Lower lobe of right lung (tissue), 2 donors: ENCODE measurements at regions not wholly inside any gene's neighbourhood (a gene's known extent, or its start where the extent isn't known, plus 50 kb on each side); places are given as distances from the start of the nearest gene placed in this dataset.

Experiments
- ATAC-seq, 2 donors: fragments of 200-7000 bp; cut with Tn5 transposase; one replicate each; pipeline ENCODE4 v1.9.1; 2020 to 2022; ENCODE audit warnings: mild to moderate bottlenecking in 2 of 2, moderate library complexity in 2 of 2
- DNase-seq: peaks from one replicate; pipeline ENCODE4 v3.0.0-alpha.2; 2020
- H3K27ac ChIP-seq: fragments of 200-600 bp; one replicate; pipeline ENCODE4 v1.8.0; 2022
- H3K27me3 ChIP-seq: fragments of 200-600 bp; one replicate; pipeline ENCODE4 v1.8.0; 2022; ENCODE audit warnings: low read depth
- H3K36me3 ChIP-seq: fragments of 200-600 bp; one replicate; pipeline ENCODE4 v1.8.0; 2022; ENCODE audit warnings: mild to moderate bottlenecking
- H3K4me1 ChIP-seq: fragments of 200-600 bp; one replicate; pipeline ENCODE4 v1.8.0; 2022
- H3K4me3 ChIP-seq: fragments of 200-600 bp; one replicate; pipeline ENCODE4 v1.8.0; 2022; ENCODE audit warnings: mild to moderate bottlenecking
- H3K9me3 ChIP-seq: fragments of 200-600 bp; one replicate; pipeline ENCODE4 v1.8.0; 2022
- intact Hi-C: fragments of 100-400 bp; cut with DNase I; formaldehyde crosslinking; loops from one replicate; pipeline ENCODE4 v1.11.0; 2022
- TF ChIP-seq, protein P1 (sequence below): fragments of 200-600 bp; IDR thresholded peaks from one replicate; pipeline ENCODE4 v1.8.0; 2022; ENCODE audit warnings: antibody characterized with exemption, mild to moderate bottlenecking
- donor health status: DM: no; HTN: yes; CAD: no; lungs with severe emphysema.

- Histone ChIP-seq H3K27me3 (no peaks in the 10 kb centered on the region), H3K4me1 (no peaks in the 10 kb centered on the region), H3K9me3 (no peaks in the 10 kb centered on the region), H3K36me3 (no peaks in the 10 kb centered on the region), H3K4me3 (no peak overlapping the region), H3K27ac (no peak overlapping the region)
- ATAC-seq, result no peak
- intact Hi-C loops, result no loop called here
- DNase-seq, result no peak
- TF ChIP-seq, protein P1, sequence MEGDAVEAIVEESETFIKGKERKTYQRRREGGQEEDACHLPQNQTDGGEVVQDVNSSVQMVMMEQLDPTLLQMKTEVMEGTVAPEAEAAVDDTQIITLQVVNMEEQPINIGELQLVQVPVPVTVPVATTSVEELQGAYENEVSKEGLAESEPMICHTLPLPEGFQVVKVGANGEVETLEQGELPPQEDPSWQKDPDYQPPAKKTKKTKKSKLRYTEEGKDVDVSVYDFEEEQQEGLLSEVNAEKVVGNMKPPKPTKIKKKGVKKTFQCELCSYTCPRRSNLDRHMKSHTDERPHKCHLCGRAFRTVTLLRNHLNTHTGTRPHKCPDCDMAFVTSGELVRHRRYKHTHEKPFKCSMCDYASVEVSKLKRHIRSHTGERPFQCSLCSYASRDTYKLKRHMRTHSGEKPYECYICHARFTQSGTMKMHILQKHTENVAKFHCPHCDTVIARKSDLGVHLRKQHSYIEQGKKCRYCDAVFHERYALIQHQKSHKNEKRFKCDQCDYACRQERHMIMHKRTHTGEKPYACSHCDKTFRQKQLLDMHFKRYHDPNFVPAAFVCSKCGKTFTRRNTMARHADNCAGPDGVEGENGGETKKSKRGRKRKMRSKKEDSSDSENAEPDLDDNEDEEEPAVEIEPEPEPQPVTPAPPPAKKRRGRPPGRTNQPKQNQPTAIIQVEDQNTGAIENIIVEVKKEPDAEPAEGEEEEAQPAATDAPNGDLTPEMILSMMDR, result no peak
These were observed 112.2 kb downstream of the KIF2B start for GRCh38 chr17:53934931-53935330.

- Histone ChIP-seq H3K27me3 (no peaks in the 10 kb centered on the region), H3K4me3 (no peak overlapping the region), H3K36me3 (no peaks in the 10 kb centered on the region), H3K27ac (no peak overlapping the region), H3K4me1 (no peaks in the 10 kb centered on the region), H3K9me3 (no peaks in the 10 kb centered on the region)
- DNase-seq (no peak), ATAC-seq (no peak)
- TF ChIP-seq, protein P1, result no peak
- intact Hi-C loops, result no loop called here
These were observed 118.5 kb downstream of the KIF2B start for GRCh38 chr17:53941231-53941630.

DNA sequence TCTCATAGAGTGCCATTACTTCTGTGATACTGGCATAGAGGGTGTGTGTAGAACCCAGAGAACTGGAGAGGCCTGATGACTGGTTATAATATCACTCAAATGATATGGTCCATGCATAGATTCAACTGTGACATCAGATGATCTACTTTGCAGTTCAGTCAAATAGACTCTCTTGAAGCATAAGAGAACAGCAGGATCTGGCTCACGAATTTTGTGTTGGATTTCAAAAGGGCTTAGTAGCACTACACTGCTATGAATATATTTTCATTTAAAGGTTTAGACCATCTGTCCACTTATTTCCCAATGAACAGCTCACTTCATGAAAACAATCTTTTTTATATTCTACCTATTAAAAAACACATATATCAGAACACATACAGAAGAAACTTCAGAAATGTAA, 119.7 kb downstream of the KIF2B start:
- TF ChIP-seq, protein P1, result no peak
- Histone ChIP-seq H3K9me3 (no peaks in the 10 kb centered on the region), H3K36me3 (no peaks in the 10 kb centered on the region), H3K4me1 (no peaks in the 10 kb centered on the region), H3K27me3 (no peaks in the 10 kb centered on the region), H3K4me3 (no peak overlapping the region), H3K27ac (no peak overlapping the region)
- DNase-seq, result no peak
- intact Hi-C loops, result no loop called here
- ATAC-seq, result no peak

GRCh38 chr17:53942898-53943297, 120.2 kb downstream of the KIF2B start:
- no peaks in the 10 kb centered on the region for H3K27me3 ChIP-seq
- H3K4me1 ChIP-seq, result no peaks in the 10 kb centered on the region
- H3K4me3 ChIP-seq, result no peak overlapping the region
- no peak for DNase-seq
- no peak overlapping the region for H3K27ac ChIP-seq
- intact Hi-C loops, result no loop called here
- H3K36me3 ChIP-seq, result no peaks in the 10 kb centered on the region
- no peak for ATAC-seq
- H3K9me3 ChIP-seq, result no peaks in the 10 kb centered on the region
- TF ChIP-seq, protein P1, result no peak

- H3K36me3 ChIP-seq, result no peaks in the 10 kb centered on the region
- no peak overlapping the region for H3K4me3 ChIP-seq
- H3K27ac ChIP-seq, result no peak overlapping the region
- TF ChIP-seq, protein P1, result no peak
- no peaks in the 10 kb centered on the region for H3K4me1 ChIP-seq
- no peaks in the 10 kb centered on the region for H3K27me3 ChIP-seq
- intact Hi-C loops, result no loop called here
- peaks cover 14% of the 10 kb centered on the region for H3K9me3 ChIP-seq
- DNase-seq (no peak), ATAC-seq (no peak)
These were observed 125.6 kb downstream of the KIF2B start for GRCh38 chr17:53948323-53948722.

- Histone ChIP-seq H3K4me1 (no peaks in the 10 kb centered on the region), H3K27me3 (no peaks in the 10 kb centered on the region), H3K36me3 (no peaks in the 10 kb centered on the region), H3K4me3 (no peak overlapping the region), H3K27ac (no peak overlapping the region), H3K9me3 (peaks cover 20% of the 10 kb centered on the region)
- TF ChIP-seq, protein P1, result no peak
- no peak for DNase-seq
- ATAC-seq, result no peak
- intact Hi-C loops, result no loop called here
These were observed 126.9 kb downstream of the KIF2B start for GRCh38 chr17:53949473-53950090.
